ENCODE measurements at regions not wholly inside any gene's neighbourhood (a gene's known extent, or its start where the extent isn't known, plus 50 kb on each side); places are given as distances from the start of the nearest gene placed in this dataset.

DNA sequence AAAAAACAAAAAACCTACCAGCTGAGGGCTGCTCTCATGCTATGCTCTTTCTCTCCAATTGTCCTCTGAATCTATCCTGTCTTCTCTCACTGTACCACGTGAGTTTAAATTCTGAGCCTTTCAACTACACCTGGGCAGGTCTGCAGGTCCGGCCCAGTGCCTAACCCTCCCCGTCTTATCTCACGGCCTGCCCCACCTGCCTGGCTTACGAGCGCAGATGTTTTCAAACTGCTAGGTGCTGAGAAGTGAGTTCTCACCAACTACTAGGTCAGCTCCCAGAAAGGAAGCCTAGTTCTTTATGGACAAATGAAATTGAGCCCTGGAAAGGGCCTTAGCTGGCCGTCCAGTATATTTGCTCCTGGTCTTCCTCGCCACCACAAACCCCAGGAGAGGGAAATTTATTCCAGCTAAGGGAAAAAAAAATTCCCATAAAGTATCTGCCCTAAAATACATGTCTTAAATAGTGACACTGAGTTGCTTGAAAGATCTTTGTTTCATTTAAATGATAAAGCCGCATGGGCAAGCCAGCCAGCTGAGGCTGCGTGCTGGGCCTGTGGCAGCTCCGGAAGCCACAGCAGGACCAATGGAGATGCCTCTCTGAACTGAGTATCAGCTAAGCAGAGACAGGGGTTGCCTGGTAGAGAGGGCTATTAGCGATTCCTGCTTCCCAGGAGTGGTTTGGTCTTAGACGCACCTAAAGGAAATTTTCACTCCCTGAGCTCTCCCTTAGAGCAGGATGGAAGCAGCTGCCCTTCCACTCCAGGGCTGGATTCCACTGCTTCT lies 92.5 kb upstream of the NCK2 start:
- no peak for DNase-seq (ENCODE audit: low read depth in 1 of 2, low spot score in 1 of 2)

DNA sequence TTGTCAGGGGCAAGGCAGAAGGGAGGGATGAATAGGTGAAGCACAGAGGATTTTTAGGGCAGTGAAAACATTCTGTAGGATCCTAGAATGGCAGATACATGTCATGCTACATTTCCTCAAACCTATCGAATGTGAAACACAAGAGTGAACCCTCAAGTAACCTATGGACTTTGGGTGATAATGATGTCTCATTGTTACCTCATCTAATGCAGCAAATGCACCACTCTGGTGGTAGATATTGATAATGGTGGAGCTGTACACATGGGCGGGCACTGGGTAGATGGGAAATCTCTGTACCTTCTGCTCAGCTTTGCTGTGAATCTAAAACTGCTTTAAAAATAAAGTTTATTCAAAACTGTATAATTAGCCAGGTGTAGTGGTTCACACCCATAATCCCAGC lies 95.2 kb upstream of the NCK2 start:
- DNase-seq (ENCODE audit: low read depth in 1 of 2, low spot score in 1 of 2): no peak

DNA sequence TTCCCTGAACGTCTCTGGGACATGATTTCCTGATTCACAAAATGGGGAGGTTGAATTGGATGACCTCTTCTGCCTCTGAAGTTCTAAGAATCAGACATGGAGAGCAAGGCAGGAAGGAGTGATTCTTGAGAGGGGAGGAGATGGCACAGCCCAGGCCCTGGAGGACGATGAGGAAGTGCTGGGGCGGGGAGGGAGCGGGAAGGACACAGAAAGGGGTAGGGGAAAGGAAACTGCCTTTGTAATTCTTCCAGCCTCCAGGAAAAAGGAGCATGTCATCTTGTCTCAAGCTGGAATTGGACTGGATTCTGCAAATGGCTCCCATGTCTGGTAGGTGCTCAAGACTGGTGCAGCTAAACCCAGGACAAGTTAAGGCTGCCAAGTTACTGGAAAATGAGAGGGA lies 97.0 kb upstream of the NCK2 start:
- no peak for DNase-seq (ENCODE audit: low read depth in 1 of 2, low spot score in 1 of 2)

DNA sequence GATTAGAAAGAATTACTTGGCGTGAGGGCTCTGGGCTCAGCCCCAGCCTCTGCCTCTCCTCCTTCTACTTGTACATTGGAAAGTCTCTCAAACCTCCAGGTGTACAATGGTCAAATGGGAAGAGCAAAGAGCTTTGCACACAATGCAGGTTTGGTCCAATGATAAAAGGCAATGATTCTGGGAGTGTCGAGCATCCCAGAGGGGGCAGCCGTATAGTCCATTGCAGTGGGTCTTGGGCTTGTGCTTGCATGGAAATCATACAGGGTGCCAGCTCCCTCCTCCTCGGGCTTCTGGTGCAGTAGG lies 98.0 kb upstream of the NCK2 start:
- DNase-seq (ENCODE audit: low read depth in 1 of 2, low spot score in 1 of 2): no peak

DNA sequence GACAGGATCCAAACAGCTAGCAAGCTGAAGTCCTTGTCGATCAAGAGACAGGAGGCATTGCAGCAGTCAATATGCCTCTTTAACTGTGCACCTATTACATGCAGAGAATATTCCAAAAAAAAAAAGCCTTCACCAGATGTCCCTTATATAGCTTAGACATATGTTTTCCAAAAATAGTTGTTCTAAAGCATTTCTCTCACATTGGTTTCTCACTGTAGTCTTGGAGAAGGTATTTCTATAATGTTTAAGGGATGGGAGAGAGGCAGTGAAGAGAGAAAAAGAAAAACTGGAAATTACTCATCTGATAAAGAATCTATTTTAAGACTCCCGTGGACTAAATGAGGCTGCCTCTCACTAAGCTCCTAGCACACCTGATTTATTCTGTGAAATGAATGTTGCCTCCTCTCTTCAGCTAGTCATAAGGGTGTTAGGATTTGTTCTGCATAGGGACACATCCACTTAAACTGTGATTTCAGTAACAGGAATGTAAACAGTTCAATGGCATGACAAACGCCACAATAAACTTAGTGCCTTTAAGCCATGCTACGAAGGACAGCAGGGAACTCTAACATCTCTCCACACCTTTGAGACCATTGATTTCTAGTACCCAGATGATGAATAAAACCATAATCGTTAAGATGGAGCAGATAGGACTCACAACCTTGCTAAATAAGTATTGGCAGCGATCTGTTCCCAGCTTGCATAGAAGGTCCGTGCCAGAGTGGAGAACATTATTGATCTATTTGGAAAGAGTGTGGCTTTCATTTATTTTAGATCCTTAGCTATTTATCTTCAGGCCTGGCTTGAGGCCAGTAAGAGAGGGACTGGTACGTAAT lies 98.6 kb upstream of the NCK2 start:
- no peak for DNase-seq (ENCODE audit: low read depth in 1 of 2, low spot score in 1 of 2)

DNA sequence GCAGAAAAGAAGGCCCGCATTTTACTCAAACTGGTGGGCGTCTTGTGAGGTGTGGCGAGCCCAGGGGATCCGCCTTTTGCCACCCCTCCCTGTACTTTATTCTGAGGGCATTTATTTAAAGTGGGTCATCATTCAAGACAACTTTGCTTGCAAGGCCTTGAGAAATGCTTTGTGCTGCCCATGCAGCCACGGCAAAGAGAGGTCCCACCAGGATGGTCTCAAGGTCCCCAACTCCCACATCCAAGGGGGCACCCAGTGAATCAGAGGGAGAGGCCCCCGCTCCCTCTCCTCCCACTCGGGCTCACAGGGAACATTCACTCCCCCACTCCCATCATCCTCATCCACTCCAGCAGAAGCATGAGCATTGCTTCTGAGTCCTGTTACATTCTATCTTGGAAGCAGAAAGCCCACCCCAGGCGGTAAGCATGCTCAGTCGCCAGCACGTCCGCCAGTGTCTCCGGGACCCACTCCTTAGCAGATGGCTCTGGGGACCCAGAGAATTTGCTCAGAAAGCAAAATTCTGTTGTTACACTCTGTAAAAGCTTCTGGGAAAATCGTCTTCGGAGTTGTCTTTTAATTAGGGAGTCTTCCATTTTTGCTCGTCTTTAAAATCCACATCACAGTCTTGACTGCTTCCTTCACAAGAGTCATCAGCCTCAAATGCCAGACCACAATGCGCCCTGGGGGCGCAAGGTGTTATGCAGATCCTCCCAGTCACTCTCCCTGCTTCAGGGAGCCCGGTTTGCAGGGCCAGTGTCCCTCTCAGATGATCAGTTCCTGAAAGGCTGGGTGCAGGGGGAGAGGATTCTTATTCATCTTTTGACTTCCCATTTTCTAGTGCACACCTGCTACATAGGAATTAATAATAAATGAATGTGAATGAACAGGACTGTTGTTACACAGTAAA lies 99.4 kb upstream of the NCK2 start:
- DNase-seq (ENCODE audit: low read depth in 1 of 2, low spot score in 1 of 2): no peak

DNA sequence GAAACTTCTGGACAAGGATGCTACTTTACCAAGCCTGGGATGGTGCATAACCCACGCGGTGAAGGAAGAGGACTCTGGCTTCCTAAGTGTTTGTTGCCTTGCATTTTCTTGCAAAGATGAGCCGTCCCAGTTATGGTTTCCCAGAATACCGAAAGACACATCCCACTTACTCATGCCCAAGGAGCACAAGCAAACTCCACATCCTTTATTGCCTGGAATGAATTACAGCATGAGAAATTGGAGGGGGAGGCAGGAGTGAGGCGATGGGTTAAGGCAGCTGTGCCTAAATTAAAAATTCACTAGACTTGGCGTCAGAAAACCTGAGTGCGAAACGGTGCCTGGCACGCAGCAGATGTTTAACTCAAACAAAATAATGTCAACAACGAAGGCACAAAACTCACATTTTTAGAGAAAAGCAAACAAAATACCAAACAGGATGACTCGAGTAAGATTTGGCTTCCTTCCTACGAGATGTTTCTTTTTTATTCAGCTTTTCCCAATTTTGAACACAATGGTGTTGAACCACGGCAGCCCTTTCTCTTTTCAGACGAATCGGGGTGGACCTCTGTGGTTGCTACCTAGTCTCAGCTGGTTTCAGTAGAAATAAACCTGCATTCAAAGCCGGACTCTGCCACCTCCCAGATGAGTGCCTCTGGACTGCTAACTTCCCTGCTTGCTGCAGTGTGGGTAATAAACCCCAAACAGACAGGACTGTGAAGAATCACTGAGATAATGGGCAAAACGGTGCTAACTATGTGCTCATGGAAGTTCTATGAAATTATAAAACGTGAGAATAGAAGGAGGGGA lies 100.3 kb upstream of the NCK2 start:
- DNase-seq (ENCODE audit: low read depth in 1 of 2, low spot score in 1 of 2): no peak

DNA sequence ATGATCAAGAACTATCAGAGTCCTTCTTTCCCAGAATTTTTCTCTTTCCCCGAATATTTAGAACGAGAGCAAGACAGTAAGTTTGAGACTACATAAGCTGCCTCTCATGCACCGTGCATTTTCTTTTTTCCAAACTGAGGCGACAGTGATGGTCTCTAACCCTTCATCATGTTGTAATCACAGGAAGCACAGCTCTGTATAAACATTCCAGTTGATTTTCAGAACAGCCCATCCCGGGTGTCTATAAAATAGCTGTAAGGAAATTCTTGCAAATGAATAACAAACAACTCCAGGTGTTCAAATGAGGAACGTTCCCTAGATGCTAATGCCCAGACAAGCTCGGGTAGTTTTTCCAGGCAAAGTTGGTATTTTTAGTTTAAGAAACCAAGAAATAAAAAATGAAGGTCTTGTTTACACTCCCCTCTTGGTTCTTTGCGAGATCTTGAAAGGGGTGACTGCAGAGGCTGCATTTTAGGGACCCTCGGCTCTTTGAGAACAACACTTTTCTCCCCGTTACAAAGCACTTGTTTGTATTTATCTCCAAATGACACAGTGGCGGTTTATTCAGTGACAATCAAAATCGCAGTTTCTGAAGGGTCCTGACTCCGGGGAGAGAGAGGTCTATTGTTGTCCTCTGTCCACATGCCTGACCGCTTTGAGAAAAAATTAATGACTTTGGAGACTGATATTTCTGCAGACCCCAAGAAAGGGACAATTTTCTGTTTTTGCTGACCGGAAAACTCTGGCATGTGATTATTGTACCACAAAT lies 101.1 kb upstream of the NCK2 start:
- no peak for DNase-seq (ENCODE audit: low read depth in 1 of 2, low spot score in 1 of 2)

DNA sequence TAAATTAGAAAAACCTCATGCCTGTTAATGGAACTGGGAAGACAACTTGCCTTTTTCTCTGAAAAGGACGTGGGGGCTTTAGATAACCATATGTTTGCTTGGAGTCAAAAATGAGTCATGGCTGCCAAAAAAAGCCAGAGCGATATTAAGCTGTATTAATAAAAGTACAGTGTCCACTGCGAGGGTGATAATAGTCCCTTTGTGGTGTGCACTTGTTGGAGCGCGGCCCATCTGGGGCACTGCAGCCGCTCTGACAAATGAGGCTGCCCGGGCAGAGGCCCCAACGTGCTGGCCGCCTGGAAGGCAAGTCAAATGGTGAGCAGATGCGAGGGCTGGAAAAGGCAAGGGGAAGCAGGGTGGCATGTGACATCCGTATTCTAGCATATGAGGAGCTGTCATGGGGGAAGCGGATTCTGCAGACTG lies 103.3 kb upstream of the NCK2 start:
- DNase-seq (ENCODE audit: low read depth in 1 of 2, low spot score in 1 of 2): no peak

DNA sequence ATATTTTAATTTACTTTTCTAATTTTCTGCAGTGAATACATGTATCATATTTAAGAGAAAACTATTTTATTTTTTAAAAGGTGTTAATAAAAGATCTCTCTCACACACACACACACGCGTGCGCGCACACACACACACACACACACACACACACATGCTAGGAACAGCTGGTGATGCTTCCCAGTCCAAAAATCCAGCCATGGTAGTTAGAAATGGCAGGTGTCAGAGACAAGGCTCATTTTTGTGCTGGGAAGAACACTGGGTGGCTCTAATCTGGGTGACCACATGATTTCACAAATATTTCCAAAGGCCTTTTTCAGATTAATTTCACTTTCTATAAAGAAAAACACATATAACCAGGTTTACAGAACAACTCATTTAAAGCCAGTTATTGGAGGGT lies 104.5 kb upstream of the NCK2 start:
- DNase-seq (ENCODE audit: low read depth in 1 of 2, low spot score in 1 of 2): no peak

DNA sequence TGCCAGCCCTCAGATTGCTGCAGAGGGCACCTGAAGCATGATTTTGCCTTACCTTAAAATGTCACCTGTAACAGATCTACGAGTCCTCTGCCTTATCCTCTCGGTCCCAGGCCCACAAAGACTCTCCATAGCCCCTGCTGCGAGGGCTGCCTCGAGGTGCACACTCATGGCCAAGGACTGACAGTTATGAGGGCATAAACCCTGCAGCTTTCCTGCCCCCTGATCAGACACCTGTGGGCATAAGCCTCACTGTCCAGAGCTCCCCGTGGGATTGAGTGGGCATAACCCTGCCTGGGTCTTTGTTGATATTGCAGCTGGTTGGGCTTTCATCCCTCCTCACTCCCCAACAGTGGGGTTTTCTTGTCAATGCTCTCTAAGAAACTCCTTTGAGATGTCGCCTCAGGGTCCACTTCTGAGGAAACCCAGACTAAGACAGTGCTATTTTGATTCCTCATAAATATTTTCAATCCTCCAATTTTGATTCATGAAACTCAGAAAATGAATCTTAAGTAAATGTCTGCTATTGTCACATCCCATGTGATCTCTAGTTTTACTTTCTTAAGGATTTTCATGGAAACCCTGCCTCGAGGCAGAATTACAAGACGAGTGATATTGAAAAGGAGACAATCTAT lies 108.5 kb upstream of the NCK2 start:
- no peak for DNase-seq (ENCODE audit: low read depth in 1 of 2, low spot score in 1 of 2)

DNA sequence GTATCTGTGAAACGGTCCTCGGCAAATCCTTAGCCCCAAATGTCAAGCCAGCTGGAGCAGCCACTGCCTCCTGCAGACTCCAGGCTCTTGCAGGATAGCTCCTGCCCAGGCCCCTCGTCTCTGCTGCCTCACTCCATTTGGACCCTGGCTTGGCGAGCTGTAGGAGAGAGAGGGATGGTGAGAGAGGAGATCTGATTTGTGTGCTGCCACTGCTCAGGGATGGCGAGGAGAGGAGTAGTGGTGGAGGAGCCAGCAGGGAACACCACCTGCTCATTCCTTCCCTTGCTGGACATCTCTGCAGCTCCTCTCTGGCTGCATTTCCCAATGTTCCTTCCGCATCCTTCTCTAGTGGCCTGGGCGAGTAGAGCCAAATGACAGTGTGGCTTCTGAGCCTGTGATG lies 109.1 kb upstream of the NCK2 start:
- DNase-seq (ENCODE audit: low read depth in 1 of 2, low spot score in 1 of 2): no peak

DNA sequence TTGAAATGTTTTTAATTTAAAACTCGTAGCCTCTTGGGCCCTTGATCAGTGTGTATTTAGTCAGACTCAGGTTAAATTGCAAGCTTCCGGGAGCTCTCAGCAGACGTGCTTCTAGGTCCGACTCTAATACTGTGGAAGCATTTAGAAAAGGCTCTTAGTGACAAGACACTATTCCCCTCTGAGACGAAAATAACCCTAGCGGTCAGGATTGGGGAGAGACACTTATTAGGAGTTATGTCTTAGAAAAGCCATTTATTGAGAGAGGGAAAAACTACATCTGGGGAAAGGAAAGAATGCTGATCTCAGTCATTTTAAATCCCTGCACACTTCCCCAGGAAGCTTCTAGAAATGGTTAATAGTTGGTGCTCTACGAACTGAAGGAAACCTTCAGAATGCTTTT lies 110.5 kb upstream of the NCK2 start:
- no peak for DNase-seq (ENCODE audit: low read depth in 1 of 2, low spot score in 1 of 2)

DNA sequence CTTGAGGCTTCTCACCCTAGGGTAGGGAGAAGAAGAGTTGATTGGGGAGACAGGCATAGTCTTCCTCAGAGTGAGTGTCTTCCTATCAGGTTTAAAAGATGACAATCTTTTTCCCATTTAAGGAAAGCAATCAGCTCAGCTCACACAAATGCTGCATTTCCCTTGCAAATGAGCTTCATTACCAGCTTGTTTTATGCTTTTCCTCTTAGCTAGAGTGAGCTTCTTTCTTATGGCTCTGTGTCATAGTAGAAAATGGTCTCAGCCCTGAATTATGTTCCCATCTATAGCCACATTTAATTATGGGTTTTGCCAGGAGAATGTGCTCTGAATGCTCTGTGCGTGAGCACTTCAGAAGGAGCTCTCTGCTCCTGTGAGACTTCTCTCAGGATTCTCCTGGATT lies 112.8 kb upstream of the NCK2 start:
- DNase-seq (ENCODE audit: low read depth in 1 of 2, low spot score in 1 of 2): no peak

DNA sequence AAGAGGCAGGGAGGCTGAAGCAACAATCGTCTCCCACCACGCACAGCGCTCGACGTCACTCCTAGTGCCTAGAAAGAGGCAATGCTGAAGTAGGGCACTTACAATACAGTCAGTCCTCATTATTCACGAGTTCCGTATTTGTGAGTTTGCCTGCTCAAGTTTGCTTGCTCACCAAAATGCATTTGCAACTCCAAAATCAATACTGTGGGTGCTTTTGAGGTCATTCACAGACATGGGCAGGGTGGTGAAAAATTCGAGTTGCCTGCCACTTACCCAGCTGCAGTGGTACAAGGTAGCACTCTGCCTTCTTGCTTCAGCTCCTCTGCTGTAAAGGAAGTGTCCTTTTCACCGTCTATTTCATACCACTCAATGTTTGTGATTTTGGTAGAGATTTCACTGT lies 113.7 kb upstream of the NCK2 start:
- DNase-seq (ENCODE audit: low read depth in 1 of 2, low spot score in 1 of 2): no peak

DNA sequence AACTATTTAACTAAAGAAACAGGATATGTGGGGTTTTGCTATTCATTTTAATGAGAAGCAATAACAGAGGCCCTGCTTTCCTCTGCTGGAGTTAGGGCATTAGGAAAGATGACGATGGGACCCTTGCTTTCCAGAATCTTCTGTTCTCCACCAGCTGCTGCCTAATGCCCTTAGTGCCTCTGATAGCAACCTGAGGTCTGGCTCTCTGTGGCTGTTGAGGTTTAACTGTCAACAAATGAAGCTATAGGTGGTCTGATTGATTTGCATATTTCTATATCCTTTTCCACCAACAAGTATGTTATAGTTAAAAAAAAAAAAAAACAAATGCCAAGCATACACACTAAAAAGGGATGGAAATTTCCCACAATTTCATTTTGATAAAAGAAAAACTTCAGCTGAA lies 115.1 kb upstream of the NCK2 start:
- DNase-seq (ENCODE audit: low read depth in 1 of 2, low spot score in 1 of 2): no peak

DNA sequence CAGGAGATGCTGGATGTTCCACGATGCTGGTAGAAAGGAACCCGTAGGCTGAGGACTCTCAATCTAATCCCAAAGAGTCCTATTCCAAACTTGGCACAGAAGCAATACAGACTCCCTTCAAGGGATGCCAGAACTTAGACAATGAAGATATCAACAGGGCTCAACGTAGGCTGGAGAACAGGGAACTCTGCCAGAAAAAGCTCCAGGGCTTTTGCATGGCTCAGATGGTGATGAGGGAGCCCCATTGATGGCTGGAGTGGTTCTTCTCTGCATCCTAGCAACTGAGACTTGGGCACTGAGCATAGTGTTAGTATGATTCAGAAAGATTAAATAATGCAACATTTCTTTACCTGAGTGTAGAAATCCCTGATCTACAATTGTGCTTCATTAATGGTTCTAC lies 117.2 kb upstream of the NCK2 start:
- DNase-seq (ENCODE audit: low read depth in 1 of 2, low spot score in 1 of 2): no peak

DNA sequence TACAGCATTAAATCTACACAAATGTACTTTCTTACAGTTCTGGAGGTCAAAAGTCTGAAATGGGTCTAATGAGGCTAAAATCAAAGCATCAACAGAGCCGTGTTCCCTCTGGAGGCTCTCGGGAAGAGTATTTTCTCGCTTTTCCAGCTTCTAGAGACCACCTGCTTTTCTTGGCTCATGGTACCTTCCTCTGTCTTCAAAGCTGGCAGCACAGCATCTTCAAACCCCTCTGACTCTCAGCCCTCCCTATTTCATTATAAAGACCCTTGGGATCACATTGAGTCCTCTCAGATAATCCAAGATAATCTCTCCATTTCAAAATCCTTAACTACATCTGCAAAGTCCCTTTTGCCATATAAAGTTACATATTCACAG lies 117.8 kb upstream of the NCK2 start:
- DNase-seq (ENCODE audit: low read depth in 1 of 2, low spot score in 1 of 2): no peak

DNA sequence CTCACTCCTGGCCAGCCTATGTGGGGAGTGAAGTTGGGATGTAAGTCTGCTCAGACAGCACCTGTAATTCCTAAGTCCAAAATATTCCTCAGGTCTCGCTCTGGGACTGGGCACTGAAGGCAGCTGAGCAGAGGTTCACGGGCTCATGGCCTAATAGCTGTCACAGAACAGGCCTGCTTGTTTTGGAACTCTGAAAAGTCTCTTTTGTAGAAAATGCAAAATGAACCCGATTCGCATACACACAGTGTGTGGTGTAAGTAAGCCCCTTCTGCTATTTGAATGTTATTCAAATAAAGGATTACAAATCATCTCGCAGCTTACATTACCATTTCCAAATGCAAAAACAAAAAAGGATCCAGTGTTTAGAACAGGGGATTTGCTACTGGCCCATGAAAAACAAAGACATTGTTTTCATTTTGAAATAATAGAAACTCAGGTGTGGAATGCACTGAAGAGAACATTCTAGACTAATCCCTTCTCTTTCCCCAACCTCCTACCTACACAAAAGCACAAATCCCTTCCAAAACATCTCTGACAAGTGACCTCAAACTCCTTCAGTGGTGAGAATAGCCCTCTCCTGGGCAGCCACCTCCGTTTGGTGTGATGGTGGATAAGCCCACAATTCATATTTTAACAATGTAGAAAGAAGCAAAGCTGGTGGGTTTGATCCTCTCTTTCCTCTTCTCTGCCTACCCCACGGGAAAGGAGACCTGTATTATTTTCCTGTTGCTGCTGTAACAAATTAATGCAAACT lies 118.3 kb upstream of the NCK2 start:
- no peak for DNase-seq (ENCODE audit: low read depth in 1 of 2, low spot score in 1 of 2)

All from activated CD4-positive, alpha-beta T cell treated with anti-CD3 and anti-CD28 coated beads, Interleukin-2, amount 50 U/mL, for 24 hours (primary cell).